Fibroblast of villous mesenchyme (primary cell): ENCODE measurements at regions not wholly inside any gene's neighbourhood (a gene's known extent, or its start where the extent isn't known, plus 50 kb on each side); places are given as distances from the start of the nearest gene placed in this dataset.
A peak's percentile ranks its signal among the peaks of the same experiment; 100 is the strongest.

Source experiments
- DNase-seq: peaks from one replicate; pipeline ENCODE4 v3.0.0-alpha.2; 2010; ENCODE audit warnings: low read depth
- H3K4me3 ChIP-seq: 2 replicates; pipeline ENCODE4 v1.5.1; 2011; ENCODE audit warnings: low read depth, mild to moderate bottlenecking, low read length
- CTCF ChIP-seq: IDR thresholded peaks from 2 replicates; pipeline ENCODE4 v1.5.1; 2012; ENCODE audit warnings: low read depth, mild to moderate bottlenecking, low read length; ENCODE audit not compliant: insufficient read depth

GRCh38 chr1:13956393-13956792 lies 256.4 kb downstream of the PRDM2 start:
- no peak for DNase-seq
- no peak for TF ChIP-seq CTCF
- H3K4me3 ChIP-seq, result no peak overlapping the region

GRCh38 chr1:13960375-13960987 lies 260.5 kb downstream of the PRDM2 start:
- H3K4me3 ChIP-seq, result no peak overlapping the region
- peak; percentile 54 for DNase-seq
- TF ChIP-seq CTCF, result peak; percentile 95

- no peak for TF ChIP-seq CTCF
- no peak overlapping the region for H3K4me3 ChIP-seq
- no peak for DNase-seq
These were observed 264.8 kb downstream of the PRDM2 start for GRCh38 chr1:13964768-13965167.

- peak; percentile 44 for DNase-seq
- peak; percentile 36 for TF ChIP-seq CTCF
- H3K4me3 ChIP-seq, result no peak overlapping the region
These were observed 265.9 kb downstream of the PRDM2 start for GRCh38 chr1:13965770-13966398.

- no peak for TF ChIP-seq CTCF
- no peak for DNase-seq
- no peak overlapping the region for H3K4me3 ChIP-seq
These were observed 267.7 kb downstream of the PRDM2 start for GRCh38 chr1:13967707-13968106.

GRCh38 chr1:13968361-13968760 lies 268.4 kb downstream of the PRDM2 start:
- H3K4me3 ChIP-seq, result no peak overlapping the region
- DNase-seq, result no peak
- TF ChIP-seq CTCF, result no peak

GRCh38 chr1:13970631-13971247 lies 270.8 kb downstream of the PRDM2 start:
- TF ChIP-seq CTCF, result no peak
- DNase-seq, result no peak
- no peak overlapping the region for H3K4me3 ChIP-seq
